ENCODE measurements at regions not wholly inside any gene's neighbourhood (a gene's known extent, or its start where the extent isn't known, plus 50 kb on each side); places are given as distances from the start of the nearest gene placed in this dataset.

DNA sequence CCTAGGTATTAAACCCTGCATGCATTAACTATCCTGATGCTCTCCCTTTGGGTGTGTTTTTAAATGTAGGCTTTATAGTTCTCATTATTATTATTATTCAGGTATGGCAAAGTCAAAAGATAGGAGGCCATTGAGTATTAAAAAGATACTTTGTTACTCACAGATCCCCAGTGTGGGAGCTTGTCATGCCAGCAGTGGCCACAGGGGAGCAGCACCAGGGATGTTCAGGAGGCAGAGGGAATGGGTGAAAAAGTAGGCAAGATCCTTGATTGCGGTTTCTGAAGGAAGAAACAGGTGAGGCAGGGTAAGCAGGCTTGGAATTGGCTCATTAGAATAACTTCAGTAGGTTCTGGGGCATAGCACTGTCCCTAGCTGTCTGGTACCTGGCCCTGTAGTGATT is 382.2 kb downstream of the MED13L start:
- no peak for TF ChIP-seq POLR2A (IDR thresholded peaks at IDR 0.05; ENCODE audit: low read length)
- no peak for TF ChIP-seq GATA1 (IDR thresholded peaks at IDR 0.05; ENCODE audit: low read depth, low read length)

Data from erythroblast (primary cell).